ENCODE measurements at regions not wholly inside any gene's neighbourhood (a gene's known extent, or its start where the extent isn't known, plus 50 kb on each side); places are given as distances from the start of the nearest gene placed in this dataset.

- DNase-seq, result no peak
Observed at GRCh38 chr2:150153646-150154307, 333.7 kb downstream of the RND3 start.

- DNase-seq, result no peak
Observed at GRCh38 chr2:150152230-150152629, 335.2 kb downstream of the RND3 start.

GRCh38 chr2:150150144-150150543, 337.3 kb downstream of the RND3 start:
- DNase-seq, result no peak

GRCh38 chr2:150147889-150148683, 339.4 kb downstream of the RND3 start:
- no peak for DNase-seq

- DNase-seq, result no peak
Observed at GRCh38 chr2:150146879-150147278, 340.6 kb downstream of the RND3 start.

GRCh38 chr2:150145299-150145692, 342.2 kb downstream of the RND3 start:
- DNase-seq, result no peak

GRCh38 chr2:150144546-150145298, 342.7 kb downstream of the RND3 start:
- DNase-seq, result no peak

- DNase-seq, result no peak
Observed at GRCh38 chr2:150143087-150143536, 344.4 kb downstream of the RND3 start.

- no peak for DNase-seq
Observed at GRCh38 chr2:150142561-150142960, 344.9 kb downstream of the RND3 start.

- no peak for DNase-seq
Observed at GRCh38 chr2:150141226-150142001, 346.1 kb downstream of the RND3 start.

- DNase-seq, result no peak
Observed at GRCh38 chr2:150140777-150141176, 346.7 kb downstream of the RND3 start.

- DNase-seq, result no peak
Observed at GRCh38 chr2:150138587-150138986, 348.9 kb downstream of the RND3 start.

GRCh38 chr2:150137338-150138069, 350.0 kb downstream of the RND3 start:
- DNase-seq, result no peak

- no peak for DNase-seq
Observed at GRCh38 chr2:150136893-150137292, 350.6 kb downstream of the RND3 start.

- no peak for DNase-seq
Observed at GRCh38 chr2:150136401-150136800, 351.1 kb downstream of the RND3 start.

GRCh38 chr2:150135223-150135883, 352.1 kb downstream of the RND3 start:
- no peak for DNase-seq

- no peak for DNase-seq
Observed at GRCh38 chr2:150134223-150134857, 353.1 kb downstream of the RND3 start.

- DNase-seq, result no peak
Observed at GRCh38 chr2:150133623-150134022, 353.8 kb downstream of the RND3 start.

GRCh38 chr2:150129921-150130575, 357.4 kb downstream of the RND3 start:
- DNase-seq, result no peak

GRCh38 chr2:150127995-150128394, 359.5 kb downstream of the RND3 start:
- no peak for DNase-seq
